BE2C (cell line): ENCODE measurements at regions not wholly inside any gene's neighbourhood (a gene's known extent, or its start where the extent isn't known, plus 50 kb on each side); places are given as distances from the start of the nearest gene placed in this dataset.

Source experiments
- DNase-seq: peaks from one replicate; pipeline ENCODE4 v3.0.0-alpha.2; 2020
- H3K27me3 ChIP-seq: fragments of 250-450 bp; sonication (Bioruptor Pico); 2 replicates; pipeline ENCODE4 v1.5.1; 2020; ENCODE audit warnings: mild to moderate bottlenecking
- H3K36me3 ChIP-seq: fragments of 250-450 bp; sonication (Bioruptor Pico); 2 replicates; pipeline ENCODE4 v1.5.1; 2020; ENCODE audit warnings: mild to moderate bottlenecking
- H3K4me1 ChIP-seq: fragments of 250-450 bp; sonication (Bioruptor Pico); 2 replicates; pipeline ENCODE4 v1.5.1; 2020
- H3K4me3 ChIP-seq: 2 replicates; pipeline ENCODE4 v1.5.1; 2011; ENCODE audit warnings: low read depth, low read length
- H3K9me3 ChIP-seq: fragments of 250-450 bp; sonication (Bioruptor Pico); 2 replicates; pipeline ENCODE4 v1.5.1; 2020
- TF ChIP-seq, protein P1 (sequence below): IDR thresholded peaks from 2 replicates; pipeline ENCODE4 v1.5.1; 2012; ENCODE audit warnings: mild to moderate bottlenecking, low read depth, low read length

DNA sequence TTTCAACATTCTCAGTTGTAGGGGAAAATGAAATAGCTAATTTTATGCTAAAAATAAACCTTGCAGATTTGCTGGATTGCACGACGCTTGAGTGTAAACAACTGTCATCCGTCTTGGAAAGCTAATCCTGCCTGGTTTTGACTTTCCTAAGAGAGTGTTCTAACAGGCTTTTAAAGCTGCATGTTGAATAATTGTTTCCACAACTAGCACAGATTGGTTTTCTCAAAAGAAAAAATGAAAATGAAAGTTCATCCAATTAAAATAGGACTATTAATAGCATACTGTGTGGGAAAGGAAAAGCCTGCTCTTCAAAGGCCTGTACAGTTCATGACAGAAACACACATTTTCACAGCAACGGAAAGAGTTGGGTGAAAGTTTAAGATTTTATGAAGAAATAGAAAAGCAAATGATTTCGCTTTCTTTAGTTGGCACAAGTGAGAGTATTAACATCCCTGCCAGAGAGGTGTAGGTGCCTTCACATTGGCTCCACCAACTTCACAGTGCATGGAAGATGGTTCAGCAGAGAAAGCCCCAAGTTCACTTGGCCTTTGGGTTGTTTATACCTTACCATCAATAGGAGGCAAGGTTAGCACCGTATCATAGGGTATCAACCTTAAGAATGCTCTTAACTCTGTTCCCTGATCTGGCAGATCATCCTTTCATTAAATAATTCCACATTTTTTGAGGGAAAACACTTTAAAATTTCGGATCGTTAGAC is 140.0 kb upstream of the GUCY1A1 start:
- DNase-seq, result no peak
- no peaks in the 10 kb centered on the region for H3K27me3 ChIP-seq
- H3K36me3 ChIP-seq, result no peaks in the 10 kb centered on the region
- H3K4me3 ChIP-seq, result no peak overlapping the region
- no peaks in the 10 kb centered on the region for H3K9me3 ChIP-seq
- H3K4me1 ChIP-seq, result no peaks in the 10 kb centered on the region
- TF ChIP-seq, protein P1, sequence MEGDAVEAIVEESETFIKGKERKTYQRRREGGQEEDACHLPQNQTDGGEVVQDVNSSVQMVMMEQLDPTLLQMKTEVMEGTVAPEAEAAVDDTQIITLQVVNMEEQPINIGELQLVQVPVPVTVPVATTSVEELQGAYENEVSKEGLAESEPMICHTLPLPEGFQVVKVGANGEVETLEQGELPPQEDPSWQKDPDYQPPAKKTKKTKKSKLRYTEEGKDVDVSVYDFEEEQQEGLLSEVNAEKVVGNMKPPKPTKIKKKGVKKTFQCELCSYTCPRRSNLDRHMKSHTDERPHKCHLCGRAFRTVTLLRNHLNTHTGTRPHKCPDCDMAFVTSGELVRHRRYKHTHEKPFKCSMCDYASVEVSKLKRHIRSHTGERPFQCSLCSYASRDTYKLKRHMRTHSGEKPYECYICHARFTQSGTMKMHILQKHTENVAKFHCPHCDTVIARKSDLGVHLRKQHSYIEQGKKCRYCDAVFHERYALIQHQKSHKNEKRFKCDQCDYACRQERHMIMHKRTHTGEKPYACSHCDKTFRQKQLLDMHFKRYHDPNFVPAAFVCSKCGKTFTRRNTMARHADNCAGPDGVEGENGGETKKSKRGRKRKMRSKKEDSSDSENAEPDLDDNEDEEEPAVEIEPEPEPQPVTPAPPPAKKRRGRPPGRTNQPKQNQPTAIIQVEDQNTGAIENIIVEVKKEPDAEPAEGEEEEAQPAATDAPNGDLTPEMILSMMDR, result no peak

DNA sequence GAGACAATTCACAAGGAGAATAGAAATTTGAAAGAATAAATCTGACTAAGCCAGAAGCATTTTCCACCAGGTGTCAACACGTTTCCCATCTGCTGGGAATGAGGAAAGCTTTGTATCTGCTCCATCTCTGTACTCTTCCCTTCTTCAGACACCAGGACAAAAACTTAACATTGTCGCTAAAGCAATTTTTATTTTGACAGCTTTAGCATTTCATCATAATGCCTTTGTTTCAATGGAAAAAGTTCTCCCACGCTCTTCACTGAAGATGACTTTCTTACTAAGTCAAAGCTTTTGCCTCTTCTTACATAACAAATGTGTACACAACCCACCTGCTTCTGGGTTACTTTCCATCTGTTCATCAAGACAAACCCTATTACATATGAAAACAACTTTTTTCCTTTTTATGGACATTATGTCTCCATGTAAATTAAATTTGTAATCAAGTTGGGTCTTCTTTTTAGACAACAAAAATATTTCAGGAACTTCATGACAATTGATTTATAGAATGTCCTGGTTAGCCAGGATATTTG is 141.7 kb upstream of the GUCY1A1 start:
- no peaks in the 10 kb centered on the region for H3K4me1 ChIP-seq
- no peak overlapping the region for H3K4me3 ChIP-seq
- TF ChIP-seq, protein P1, result no peak
- H3K36me3 ChIP-seq, result no peaks in the 10 kb centered on the region
- H3K9me3 ChIP-seq, result peaks cover 3% of the 10 kb centered on the region
- no peak for DNase-seq
- H3K27me3 ChIP-seq, result no peaks in the 10 kb centered on the region

- DNase-seq, result no peak
- no peaks in the 10 kb centered on the region for H3K27me3 ChIP-seq
- peaks cover 3% of the 10 kb centered on the region for H3K9me3 ChIP-seq
- no peaks in the 10 kb centered on the region for H3K4me1 ChIP-seq
- H3K36me3 ChIP-seq, result no peaks in the 10 kb centered on the region
- TF ChIP-seq, protein P1, result no peak
- no peak overlapping the region for H3K4me3 ChIP-seq
Measured at GRCh38 chr4:155523358-155523757, 143.3 kb upstream of the GUCY1A1 start.

GRCh38 chr4:155522201-155522600 is 144.4 kb upstream of the GUCY1A1 start:
- Histone ChIP-seq H3K36me3 (no peaks in the 10 kb centered on the region), H3K4me1 (no peaks in the 10 kb centered on the region), H3K9me3 (peaks cover 3% of the 10 kb centered on the region), H3K4me3 (no peak overlapping the region), H3K27me3 (no peaks in the 10 kb centered on the region)
- TF ChIP-seq, protein P1, result no peak
- DNase-seq, result no peak

DNA sequence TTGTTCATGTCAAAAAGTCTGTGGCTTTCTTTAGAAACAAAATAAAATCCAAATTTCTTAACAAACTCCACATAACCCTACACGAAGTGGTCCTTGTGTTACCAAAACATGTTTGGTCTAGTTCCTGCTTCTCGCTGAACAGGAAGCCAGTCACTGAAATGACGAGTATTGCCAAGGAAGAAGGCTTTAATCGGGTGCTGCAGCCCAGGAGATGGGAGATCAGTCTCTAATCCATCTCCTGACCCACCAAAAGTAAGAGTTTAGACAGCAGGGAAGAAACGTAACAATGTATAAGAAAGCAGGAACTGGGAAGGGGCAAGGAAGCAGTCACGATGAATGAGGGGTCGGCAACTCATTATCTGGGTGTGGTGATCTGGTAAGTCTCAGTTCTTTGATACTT is 144.6 kb upstream of the MAP9 start:
- no peaks in the 10 kb centered on the region for H3K36me3 ChIP-seq
- TF ChIP-seq, protein P1, result no peak
- H3K4me1 ChIP-seq, result no peaks in the 10 kb centered on the region
- H3K4me3 ChIP-seq, result no peak overlapping the region
- peaks cover 3% of the 10 kb centered on the region for H3K9me3 ChIP-seq
- no peak for DNase-seq
- H3K27me3 ChIP-seq, result no peaks in the 10 kb centered on the region

- no peaks in the 10 kb centered on the region for H3K27me3 ChIP-seq
- no peak overlapping the region for H3K4me3 ChIP-seq
- no peak for DNase-seq
- no peaks in the 10 kb centered on the region for H3K9me3 ChIP-seq
- TF ChIP-seq, protein P1, result no peak
- H3K4me1 ChIP-seq, result no peaks in the 10 kb centered on the region; the same call in 1 of the 2 replicates
- no peaks in the 10 kb centered on the region for H3K36me3 ChIP-seq
Measured at GRCh38 chr4:155515444-155516075, 138.8 kb upstream of the MAP9 start.
